SK-N-DZ (cell line): ENCODE measurements at regions not wholly inside any gene's neighbourhood (a gene's known extent, or its start where the extent isn't known, plus 50 kb on each side); places are given as distances from the start of the nearest gene placed in this dataset.
"Not testable (repeated sequence)": the region's sequence is repeated elsewhere in the genome, so short reads cannot be mapped to it uniquely, and the experiment has no call there.

Experiments
- DNase-seq: peaks from one replicate; pipeline ENCODE4 v3.0.0-alpha.2; 2015; ENCODE audit warnings: low spot score

GRCh38 chr2:53040536-53041229 is 726.9 kb upstream of the CHAC2 start:
- DNase-seq: no peak

- no peak for DNase-seq
Measured at GRCh38 chr2:53036196-53036595, 731.4 kb upstream of the CHAC2 start.

- DNase-seq: no peak
Measured at GRCh38 chr2:53035153-53035552, 732.5 kb upstream of the CHAC2 start.

GRCh38 chr2:53033411-53033810 is 734.2 kb upstream of the CHAC2 start:
- DNase-seq: no peak

GRCh38 chr2:53028746-53029423 is 738.7 kb upstream of the CHAC2 start:
- peak; percentile 73 for DNase-seq

GRCh38 chr2:53028225-53028624 is 739.4 kb upstream of the CHAC2 start:
- no peak for DNase-seq

GRCh38 chr2:53022248-53022647 is 745.4 kb upstream of the CHAC2 start:
- DNase-seq: not testable (repeated sequence)

- DNase-seq: no peak
Measured at GRCh38 chr2:53021828-53022227, 745.8 kb upstream of the CHAC2 start.

GRCh38 chr2:53021292-53021691 is 746.3 kb upstream of the CHAC2 start:
- DNase-seq: no peak

GRCh38 chr2:53018825-53019425 is 748.7 kb upstream of the CHAC2 start:
- no peak for DNase-seq

- DNase-seq: no peak
Measured at GRCh38 chr2:53006980-53007379, 760.6 kb upstream of the CHAC2 start.

GRCh38 chr2:53004413-53004812 is 763.2 kb upstream of the CHAC2 start:
- DNase-seq: peak; percentile 64

- DNase-seq: no peak
Measured at GRCh38 chr2:52995424-52995823, 772.2 kb upstream of the CHAC2 start.

GRCh38 chr2:52976143-52976949 is 791.3 kb upstream of the CHAC2 start:
- DNase-seq: peak; percentile 18

- DNase-seq: no peak
Measured at GRCh38 chr2:52974127-52974526, 793.5 kb upstream of the CHAC2 start.

- peak; percentile 84 for DNase-seq
Measured at GRCh38 chr2:52970642-52971041, 797.0 kb upstream of the CHAC2 start.

GRCh38 chr2:52968043-52968442 is 799.6 kb upstream of the CHAC2 start:
- DNase-seq: no peak

- no peak for DNase-seq
Measured at GRCh38 chr2:52964916-52965530, 802.6 kb upstream of the CHAC2 start.

- no peak for DNase-seq
Measured at GRCh38 chr2:52961403-52961802, 806.2 kb upstream of the CHAC2 start.

GRCh38 chr2:52960881-52961280 is 806.7 kb upstream of the CHAC2 start:
- no peak for DNase-seq

- DNase-seq: no peak
Measured at GRCh38 chr2:52959801-52960200, 807.8 kb upstream of the CHAC2 start.

- peak; percentile 58 for DNase-seq
Measured at GRCh38 chr2:52956766-52957165, 810.8 kb upstream of the CHAC2 start.
